ENCODE measurements at regions not wholly inside any gene's neighbourhood (a gene's known extent, or its start where the extent isn't known, plus 50 kb on each side); places are given as distances from the start of the nearest gene placed in this dataset.

DNA sequence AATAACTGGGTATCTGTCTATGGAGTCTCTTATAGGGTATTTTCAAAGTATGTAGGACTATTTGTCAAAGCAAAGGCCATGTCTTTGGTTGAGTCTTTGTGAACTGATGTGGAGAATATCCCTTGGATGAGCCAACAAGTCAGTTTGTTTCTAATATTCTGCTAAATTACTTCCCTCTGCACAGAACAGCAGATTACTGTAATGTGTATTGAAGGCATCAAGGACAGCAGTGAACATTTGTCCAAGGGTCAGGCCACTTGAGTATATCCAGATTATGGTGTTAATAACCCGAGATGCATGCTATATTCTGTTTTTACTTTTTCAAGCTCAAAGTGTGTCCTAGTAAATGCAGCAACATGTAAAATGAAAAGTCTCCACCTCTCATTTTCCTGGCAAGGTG lies 144.2 kb upstream of the GLI3 start:
- in situ Hi-C loops (cut with HindIII; ENCODE audit: low sequenced_read_pairs): no loop called here
- H3K4me3 ChIP-seq (ENCODE audit: low read depth, low read length): no peak overlapping the region
- TF ChIP-seq, protein P1, sequence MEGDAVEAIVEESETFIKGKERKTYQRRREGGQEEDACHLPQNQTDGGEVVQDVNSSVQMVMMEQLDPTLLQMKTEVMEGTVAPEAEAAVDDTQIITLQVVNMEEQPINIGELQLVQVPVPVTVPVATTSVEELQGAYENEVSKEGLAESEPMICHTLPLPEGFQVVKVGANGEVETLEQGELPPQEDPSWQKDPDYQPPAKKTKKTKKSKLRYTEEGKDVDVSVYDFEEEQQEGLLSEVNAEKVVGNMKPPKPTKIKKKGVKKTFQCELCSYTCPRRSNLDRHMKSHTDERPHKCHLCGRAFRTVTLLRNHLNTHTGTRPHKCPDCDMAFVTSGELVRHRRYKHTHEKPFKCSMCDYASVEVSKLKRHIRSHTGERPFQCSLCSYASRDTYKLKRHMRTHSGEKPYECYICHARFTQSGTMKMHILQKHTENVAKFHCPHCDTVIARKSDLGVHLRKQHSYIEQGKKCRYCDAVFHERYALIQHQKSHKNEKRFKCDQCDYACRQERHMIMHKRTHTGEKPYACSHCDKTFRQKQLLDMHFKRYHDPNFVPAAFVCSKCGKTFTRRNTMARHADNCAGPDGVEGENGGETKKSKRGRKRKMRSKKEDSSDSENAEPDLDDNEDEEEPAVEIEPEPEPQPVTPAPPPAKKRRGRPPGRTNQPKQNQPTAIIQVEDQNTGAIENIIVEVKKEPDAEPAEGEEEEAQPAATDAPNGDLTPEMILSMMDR (IDR thresholded peaks at IDR 0.05; ENCODE audit: low read depth, low read length): no peak
- no peak for DNase-seq (ENCODE audit: low read depth, low spot score)

DNA sequence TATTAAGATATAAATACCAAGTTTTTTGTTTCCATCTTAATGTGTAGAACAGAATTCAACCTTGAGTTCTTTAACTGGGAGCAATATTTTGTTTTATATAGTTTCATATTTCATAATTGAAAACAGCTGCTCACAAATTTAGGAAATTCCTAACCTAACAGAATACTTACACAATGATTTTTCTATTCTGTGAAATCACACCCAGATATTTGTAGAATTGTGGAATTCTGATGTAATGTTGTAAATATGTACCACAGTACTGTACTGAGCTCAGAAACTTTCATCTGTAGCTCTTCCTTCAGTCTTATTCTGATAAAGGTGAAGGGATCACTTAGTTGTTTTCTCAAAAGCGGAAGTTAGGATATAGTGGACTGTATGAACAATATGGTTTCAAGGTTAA lies 143.4 kb upstream of the GLI3 start:
- peak; percentile 34 for DNase-seq (ENCODE audit: low read depth, low spot score)
- TF ChIP-seq, protein P1 (IDR thresholded peaks at IDR 0.05; ENCODE audit: low read depth, low read length): no peak
- H3K4me3 ChIP-seq (ENCODE audit: low read depth, low read length): no peak overlapping the region
- in situ Hi-C loops (cut with HindIII; ENCODE audit: low sequenced_read_pairs): no loop called here

DNA sequence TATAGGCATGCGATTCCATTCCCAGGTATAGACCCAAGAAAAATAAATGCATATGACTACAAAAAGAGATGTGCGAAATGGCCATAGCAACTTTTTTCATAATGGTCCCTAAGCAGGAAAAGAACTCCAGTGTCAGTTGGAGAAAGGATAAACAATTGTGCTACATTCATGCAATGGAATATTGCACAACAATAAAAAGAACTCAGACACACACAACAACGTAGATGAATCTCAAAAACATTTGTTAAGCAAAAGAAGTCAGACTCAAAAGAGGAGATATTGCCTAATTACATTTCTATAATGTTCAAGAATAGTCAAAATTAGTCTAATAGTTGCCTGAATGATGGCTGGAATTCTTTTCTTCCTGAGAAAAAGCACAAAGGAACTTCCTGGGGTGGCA lies 141.1 kb upstream of the GLI3 start:
- no peak for DNase-seq (ENCODE audit: low read depth, low spot score)
- TF ChIP-seq, protein P1 (IDR thresholded peaks at IDR 0.05; ENCODE audit: low read depth, low read length): no peak
- no peak overlapping the region for H3K4me3 ChIP-seq (ENCODE audit: low read depth, low read length)
- in situ Hi-C loops (cut with HindIII; ENCODE audit: low sequenced_read_pairs): no loop called here

DNA sequence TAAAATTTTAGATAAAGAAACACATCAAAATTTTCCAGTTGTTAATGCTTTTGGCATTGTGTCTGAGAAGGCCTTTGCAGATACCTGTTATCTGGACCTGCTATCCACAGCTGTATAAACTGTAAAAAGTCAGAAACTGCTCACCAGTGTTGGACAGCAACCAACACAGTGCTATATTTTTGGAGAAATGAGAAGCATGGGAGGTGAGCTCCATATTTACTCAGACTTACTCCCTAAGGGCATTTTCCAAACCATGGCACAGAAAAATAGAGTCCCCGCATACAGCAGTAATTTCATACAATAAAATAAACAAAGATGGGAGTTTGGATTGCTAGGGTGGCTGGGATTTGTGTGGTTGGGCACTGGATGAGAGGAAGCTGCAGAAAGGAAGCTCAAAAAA lies 136.3 kb upstream of the GLI3 start:
- TF ChIP-seq, protein P1 (IDR thresholded peaks at IDR 0.05; ENCODE audit: low read depth, low read length): no peak
- no peak for DNase-seq (ENCODE audit: low read depth, low spot score)
- in situ Hi-C loops (cut with HindIII; ENCODE audit: low sequenced_read_pairs): no loop called here
- H3K4me3 ChIP-seq (ENCODE audit: low read depth, low read length): no peak overlapping the region

DNA sequence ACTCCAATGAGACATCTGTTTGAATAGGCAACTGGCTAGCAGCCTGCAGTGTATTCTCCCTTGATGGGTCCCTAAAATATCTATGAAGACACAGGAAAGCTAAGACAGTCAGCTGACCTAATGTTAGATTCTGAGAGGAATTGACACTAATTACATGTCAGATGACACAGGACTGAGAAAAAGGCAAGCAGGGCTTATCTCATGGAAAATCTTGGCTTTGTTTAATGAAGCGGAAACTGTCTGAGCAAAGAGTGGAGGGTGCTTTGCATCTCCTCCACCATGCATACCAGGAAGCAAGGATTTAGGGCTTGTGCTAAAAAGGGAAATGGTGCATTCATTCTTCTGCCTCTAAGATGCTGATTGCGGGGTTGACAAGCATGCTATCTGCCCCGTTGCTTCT lies 135.5 kb upstream of the GLI3 start:
- TF ChIP-seq, protein P1 (IDR thresholded peaks at IDR 0.05; ENCODE audit: low read depth, low read length): no peak
- in situ Hi-C loops (cut with HindIII; ENCODE audit: low sequenced_read_pairs): no loop called here
- DNase-seq (ENCODE audit: low read depth, low spot score): no peak
- no peak overlapping the region for H3K4me3 ChIP-seq (ENCODE audit: low read depth, low read length)

DNA sequence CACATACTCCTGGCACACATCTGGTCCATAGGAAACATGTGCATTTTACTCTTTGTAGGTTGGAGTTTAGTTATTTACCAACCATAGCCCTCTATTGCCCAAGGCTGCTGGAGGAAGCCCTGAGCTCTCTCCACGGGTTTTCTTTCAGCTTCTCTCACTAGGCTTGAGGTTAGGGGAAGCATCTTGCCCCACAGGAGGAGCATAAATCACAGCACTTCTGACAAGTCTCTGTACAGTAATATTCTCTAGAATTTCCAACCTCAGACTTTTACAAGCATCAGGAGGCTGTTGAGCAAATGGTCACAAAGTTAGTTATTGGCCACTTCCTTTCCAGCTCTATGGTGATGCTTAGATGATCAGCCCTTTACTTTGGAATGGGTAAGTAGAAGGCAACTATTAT lies 122.9 kb upstream of the GLI3 start:
- TF ChIP-seq, protein P1 (IDR thresholded peaks at IDR 0.05; ENCODE audit: low read depth, low read length): no peak
- no peak overlapping the region for H3K4me3 ChIP-seq (ENCODE audit: low read depth, low read length)
- no peak for DNase-seq (ENCODE audit: low read depth, low spot score)
- in situ Hi-C loops (cut with HindIII; ENCODE audit: low sequenced_read_pairs): no loop called here

DNA sequence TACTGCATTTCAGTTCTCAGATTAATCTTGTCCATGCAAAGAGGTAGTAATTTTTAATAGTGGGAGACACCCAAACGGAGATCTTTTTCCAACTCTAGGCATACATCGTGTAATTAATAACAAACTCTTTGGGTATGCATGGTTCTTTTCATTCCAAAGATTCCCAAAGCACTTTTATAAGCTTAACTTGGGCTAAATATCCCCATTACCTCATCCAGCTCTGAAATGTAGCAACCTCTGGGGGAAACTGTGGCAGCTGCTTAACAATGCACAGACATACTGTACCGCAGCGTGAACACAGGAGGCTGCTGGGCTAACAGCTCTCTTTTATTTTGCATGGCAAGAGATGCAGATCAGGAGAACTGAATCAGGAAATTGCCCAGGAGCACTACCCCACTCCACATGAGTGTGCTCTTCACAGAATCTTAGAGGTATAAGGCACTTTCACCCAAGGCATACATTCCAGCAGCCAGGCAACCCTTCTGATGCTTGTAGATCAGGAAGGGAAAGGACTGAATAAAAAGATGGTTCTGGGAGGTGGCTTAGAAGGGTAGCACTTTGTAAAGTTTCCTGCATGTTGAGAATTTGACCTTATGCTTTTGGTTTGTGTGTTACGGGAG lies 114.4 kb upstream of the GLI3 start:
- TF ChIP-seq, protein P1 (IDR thresholded peaks at IDR 0.05; ENCODE audit: low read depth, low read length): no peak
- in situ Hi-C loops (cut with HindIII; ENCODE audit: low sequenced_read_pairs): no loop called here
- H3K4me3 ChIP-seq (ENCODE audit: low read depth, low read length): no peak overlapping the region
- no peak for DNase-seq (ENCODE audit: low read depth, low spot score)

All from astrocyte of the spinal cord (primary cell).